ENCODE measurements at regions not wholly inside any gene's neighbourhood (a gene's known extent, or its start where the extent isn't known, plus 50 kb on each side); places are given as distances from the start of the nearest gene placed in this dataset.

- Histone ChIP-seq H3K36me3 (replicated peaks; ENCODE audit: insufficient read depth, low read length) (no peaks in the 10 kb centered on the region), H3K27ac (ENCODE audit: low read length) (no peak overlapping the region), H3K4me1 (ENCODE audit: low read length) (no peaks in the 10 kb centered on the region), H3K79me2 (ENCODE audit: low read length) (no peaks in the 10 kb centered on the region), H3K9me2 (replicated peaks; ENCODE audit: insufficient read depth, low read length) (no peaks in the 10 kb centered on the region), H3K9me3 (replicated peaks; ENCODE audit: insufficient read depth, low read length) (no peaks in the 10 kb centered on the region), H3K9ac (ENCODE audit: low read length) (no peak overlapping the region), H3K4me2 (ENCODE audit: low read depth, low read length) (no peak overlapping the region), H2AFZ (ENCODE audit: low read length) (no peak overlapping the region), H3F3A (ENCODE audit: insufficient read depth, low read length) (no peaks in the 10 kb centered on the region), H3K4me3 (ENCODE audit: low read length) (no peak overlapping the region), H4K20me1 (ENCODE audit: insufficient read depth, low read length) (no peaks in the 10 kb centered on the region), H3K27me3 (replicated peaks; ENCODE audit: insufficient read depth, low read length) (no peaks in the 10 kb centered on the region)
- no peak for DNase-seq
- no peak for TF ChIP-seq EZH2phosphoT487 (IDR thresholded peaks at IDR 0.05; ENCODE audit: low read length)
- TF ChIP-seq CTCF (IDR thresholded peaks at IDR 0.05; ENCODE audit: low read length), result no peak
Measured at GRCh38 chr12:13670285-13670866, 311.0 kb downstream of the GRIN2B start.

- no peaks in the 10 kb centered on the region for H3K27me3 ChIP-seq (replicated peaks; ENCODE audit: insufficient read depth, low read length)
- no peaks in the 10 kb centered on the region for H3K9me3 ChIP-seq (replicated peaks; ENCODE audit: insufficient read depth, low read length)
- H3K36me3 ChIP-seq (replicated peaks; ENCODE audit: insufficient read depth, low read length), result no peaks in the 10 kb centered on the region
- no peak overlapping the region for H3K9ac ChIP-seq (ENCODE audit: low read length)
- no peak overlapping the region for H3K27ac ChIP-seq (ENCODE audit: low read length)
- H3K79me2 ChIP-seq (ENCODE audit: low read length), result no peaks in the 10 kb centered on the region
- no peak overlapping the region for H3K4me3 ChIP-seq (ENCODE audit: low read length)
- no peaks in the 10 kb centered on the region for H4K20me1 ChIP-seq (ENCODE audit: insufficient read depth, low read length)
- H2AFZ ChIP-seq (ENCODE audit: low read length), result no peak overlapping the region
- H3K9me2 ChIP-seq (replicated peaks; ENCODE audit: insufficient read depth, low read length), result no peaks in the 10 kb centered on the region
- no peaks in the 10 kb centered on the region for H3K4me1 ChIP-seq (ENCODE audit: low read length)
- no peak overlapping the region for H3K4me2 ChIP-seq (ENCODE audit: low read depth, low read length)
- no peak for TF ChIP-seq EZH2phosphoT487 (IDR thresholded peaks at IDR 0.05; ENCODE audit: low read length)
- TF ChIP-seq CTCF (IDR thresholded peaks at IDR 0.05; ENCODE audit: low read length), result no peak
- TF ChIP-seq EZH2 (optimal IDR thresholded peaks at IDR 0.05; ENCODE audit: low read depth, low read length), result no peak
- H3F3A ChIP-seq (ENCODE audit: insufficient read depth, low read length), result no peaks in the 10 kb centered on the region
- no peak for DNase-seq
Measured at GRCh38 chr12:13668880-13669279, 312.5 kb downstream of the GRIN2B start.

- Histone ChIP-seq H3K4me3 (ENCODE audit: low read length) (no peak overlapping the region), H3K4me2 (ENCODE audit: low read depth, low read length) (no peak overlapping the region), H3K27me3 (replicated peaks; ENCODE audit: insufficient read depth, low read length) (no peaks in the 10 kb centered on the region), H3K79me2 (ENCODE audit: low read length) (no peaks in the 10 kb centered on the region), H3K9me2 (replicated peaks; ENCODE audit: insufficient read depth, low read length) (no peaks in the 10 kb centered on the region), H3K9me3 (replicated peaks; ENCODE audit: insufficient read depth, low read length) (no peaks in the 10 kb centered on the region), H3K4me1 (ENCODE audit: low read length) (no peaks in the 10 kb centered on the region), H3F3A (ENCODE audit: insufficient read depth, low read length) (no peaks in the 10 kb centered on the region), H3K9ac (ENCODE audit: low read length) (no peak overlapping the region), H3K36me3 (replicated peaks; ENCODE audit: insufficient read depth, low read length) (no peaks in the 10 kb centered on the region), H4K20me1 (ENCODE audit: insufficient read depth, low read length) (no peaks in the 10 kb centered on the region), H3K27ac (ENCODE audit: low read length) (no peak overlapping the region), H2AFZ (ENCODE audit: low read length) (no peak overlapping the region)
- no peak for DNase-seq
- TF ChIP-seq EZH2 (optimal IDR thresholded peaks at IDR 0.05; ENCODE audit: low read depth, low read length) (no peak), CTCF (IDR thresholded peaks at IDR 0.05; ENCODE audit: low read length) (no peak)
Measured at GRCh38 chr12:13666806-13667205, 314.6 kb downstream of the GRIN2B start.

All from MM.1S (cell line).